GM23248 (cell line): ENCODE measurements at regions not wholly inside any gene's neighbourhood (a gene's known extent, or its start where the extent isn't known, plus 50 kb on each side); places are given as distances from the start of the nearest gene placed in this dataset.

Experiments used
- DNase-seq: peaks from one replicate; pipeline ENCODE4 v3.0.0-alpha.2; 2015
- H2AFZ ChIP-seq: fragments of 200-600 bp; sonication (generic); 2 replicates; pipeline ENCODE4 v1.6.1; 2016; ENCODE audit warnings: antibody characterized with exemption
- H3F3A ChIP-seq: fragments of 200-600 bp; sonication (generic); 2 replicates; pipeline ENCODE4 v1.6.1; 2016; ENCODE audit warnings: mild to moderate bottlenecking, antibody characterized with exemption, mixed run types; ENCODE audit not compliant: insufficient read depth
- H3K27ac ChIP-seq: fragments of 200-600 bp; sonication (generic); 2 replicates; pipeline ENCODE4 v1.5.1; 2016; ENCODE audit warnings: mild to moderate bottlenecking
- H3K27me3 ChIP-seq: fragments of 200-600 bp; sonication (generic); replicated peaks from 2 replicates; pipeline ENCODE4 v1.6.1; 2016; ENCODE audit warnings: mild to moderate bottlenecking; ENCODE audit not compliant: insufficient read depth
- H3K36me3 ChIP-seq: fragments of 200-600 bp; sonication (generic); 2 replicates; pipeline ENCODE4 v1.6.1; 2016; ENCODE audit warnings: low read depth, mild to moderate bottlenecking
- H3K4me1 ChIP-seq: fragments of 200-600 bp; sonication (generic); 2 replicates; pipeline ENCODE4 v1.6.1; 2016; ENCODE audit warnings: mild to moderate bottlenecking; ENCODE audit not compliant: insufficient read depth
- H3K4me2 ChIP-seq: fragments of 200-600 bp; sonication (generic); one replicate; pipeline ENCODE4 v1.6.1; 2016; ENCODE audit warnings: mild to moderate bottlenecking; ENCODE audit not compliant: unreplicated experiment
- H3K4me3 ChIP-seq: fragments of 200-600 bp; sonication (generic); 2 replicates; pipeline ENCODE4 v1.5.1; 2016; ENCODE audit warnings: mild to moderate bottlenecking
- H3K79me2 ChIP-seq: fragments of 200-600 bp; sonication (generic); 2 replicates; pipeline ENCODE4 v1.6.1; 2016; ENCODE audit warnings: mild to moderate bottlenecking; ENCODE audit not compliant: insufficient read depth
- H3K9ac ChIP-seq: fragments of 200-600 bp; sonication (generic); 2 replicates; pipeline ENCODE4 v1.6.1; 2016; ENCODE audit warnings: mild to moderate bottlenecking
- H3K9me2 ChIP-seq: fragments of 200-600 bp; sonication (generic); 2 replicates; pipeline ENCODE4 v1.6.1; 2016; ENCODE audit warnings: mixed run types, mild to moderate bottlenecking, moderate library complexity; ENCODE audit not compliant: insufficient read depth
- H3K9me3 ChIP-seq: fragments of 200-600 bp; sonication (generic); one replicate; pipeline ENCODE4 v1.6.1; 2017; ENCODE audit warnings: low read depth
- H4K20me1 ChIP-seq: fragments of 200-600 bp; sonication (generic); 2 replicates; pipeline ENCODE4 v1.6.0; 2016; ENCODE audit not compliant: insufficient read depth
- EZH2 ChIP-seq: fragments of 200-600 bp; sonication (generic); IDR thresholded peaks from 2 replicates; pipeline ENCODE4 v1.6.1; 2018; ENCODE audit warnings: antibody characterized with exemption, mild to moderate bottlenecking; ENCODE audit not compliant: insufficient read depth, poor library complexity, severe bottlenecking
- EZH2phosphoT487 ChIP-seq: fragments of 200-600 bp; sonication (generic); IDR thresholded peaks from 2 replicates; pipeline ENCODE4 v1.6.1; 2018; ENCODE audit warnings: antibody characterized with exemption, moderate library complexity, mild to moderate bottlenecking, low read depth; ENCODE audit not compliant: insufficient read depth
- WGBS, 2 experiments: methylation state at CpG; one replicate each; pipeline ENCODE4 v1.1.6; 2015 to 2017; ENCODE audit warnings: low lambda C conversion rate in 2 of 2, low coverage in 1 of 2; ENCODE audit errors: missing lambda C conversion rate in 2 of 2; 5-methylcytosine and 5-hydroxymethylcytosine counted together
- in situ Hi-C: fragments of 300-500 bp; cut with MboI; formaldehyde crosslinking; loops from 2 replicates; pipeline ENCODE4 v1.15.0; 2020

DNA sequence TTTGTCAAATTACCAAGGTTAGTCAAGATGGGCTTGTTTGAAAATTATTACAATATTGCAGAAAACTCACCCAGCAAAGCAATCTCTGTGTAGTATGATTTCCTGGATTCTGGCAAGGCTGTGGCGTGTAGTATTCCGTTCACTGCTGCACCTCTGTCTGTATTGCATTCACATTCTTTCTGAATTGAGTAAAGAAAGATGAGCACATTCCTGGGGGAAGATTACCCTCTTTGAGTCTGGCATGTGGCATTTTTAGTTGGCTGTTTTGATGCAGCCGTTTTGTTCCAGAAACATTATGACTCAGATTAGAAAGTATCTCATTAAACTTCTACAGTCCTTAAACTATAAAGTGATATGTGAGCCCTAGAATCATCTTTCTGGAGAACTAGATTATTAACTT, 197.7 kb downstream of the TENT4A start:
- H2AFZ ChIP-seq: no peak overlapping the region
- in situ Hi-C loops: no loop called here

DNA sequence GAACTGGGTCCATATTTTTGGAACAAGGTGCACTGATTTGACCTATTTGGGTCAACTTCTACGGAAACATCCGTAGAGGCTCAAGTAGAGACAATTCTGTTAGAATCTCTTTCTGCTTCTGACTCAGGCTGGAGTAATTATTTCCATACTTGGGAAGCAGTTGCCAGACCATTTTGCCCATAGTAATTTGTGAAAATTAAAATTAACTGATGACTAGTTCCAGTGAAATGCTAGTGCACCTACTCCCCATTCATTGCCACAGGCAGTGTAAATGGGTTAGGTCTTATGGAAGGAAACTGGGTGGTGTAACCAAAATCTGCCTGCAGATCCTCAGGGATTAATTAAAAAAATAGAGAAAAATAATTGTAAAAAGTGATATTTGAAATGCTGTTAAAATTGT, 201.1 kb downstream of the TENT4A start:
- WGBS, 2 experiments: 5 to 17% methylated on average over 2 of the region's 2 CpGs
- no peaks in the 10 kb centered on the region for H3K79me2 ChIP-seq
- no peaks in the 10 kb centered on the region for H3K9me2 ChIP-seq
- no peaks in the 10 kb centered on the region for H3K9me3 ChIP-seq
- TF ChIP-seq EZH2 (no peak), EZH2phosphoT487 (no peak)
- H3K27ac ChIP-seq: no peak overlapping the region
- peaks cover 20% of the 10 kb centered on the region for H3K4me1 ChIP-seq
- peak; percentile 44 for DNase-seq
- no peak overlapping the region for H3K9ac ChIP-seq
- in situ Hi-C loops: no loop called here
- no peak overlapping the region for H3K4me2 ChIP-seq
- no peaks in the 10 kb centered on the region for H4K20me1 ChIP-seq
- H3K36me3 ChIP-seq: no peaks in the 10 kb centered on the region
- H3K27me3 ChIP-seq: no peaks in the 10 kb centered on the region
- no peak overlapping the region for H2AFZ ChIP-seq
- H3K4me3 ChIP-seq: no peak overlapping the region
- H3F3A ChIP-seq: peaks cover 5% of the 10 kb centered on the region; the same call in 1 of the 2 replicates

More for the DNA sequence above, 197.7 kb downstream of the TENT4A start:
- DNase-seq: peak; percentile 65
- Histone ChIP-seq H4K20me1 (no peaks in the 10 kb centered on the region), H3K36me3 (no peaks in the 10 kb centered on the region), H3K4me2 (peak overlapping the region; percentile 28), H3F3A (peaks cover 5% of the 10 kb centered on the region; the same call in 1 of the 2 replicates), H3K9ac (no peak overlapping the region), H3K9me2 (no peaks in the 10 kb centered on the region), H3K27me3 (no peaks in the 10 kb centered on the region), H3K79me2 (no peaks in the 10 kb centered on the region), H3K4me3 (no peak overlapping the region), H3K4me1 (peaks cover 20% of the 10 kb centered on the region), H3K27ac (peak overlapping the region; percentile 3; the same call in 1 of the 2 replicates), H3K9me3 (no peaks in the 10 kb centered on the region)
- WGBS, 2 experiments: 0 to 1% methylated on average over 3 of the region's 3 CpGs
- no peak for TF ChIP-seq EZH2phosphoT487
- TF ChIP-seq EZH2: no peak

DNA sequence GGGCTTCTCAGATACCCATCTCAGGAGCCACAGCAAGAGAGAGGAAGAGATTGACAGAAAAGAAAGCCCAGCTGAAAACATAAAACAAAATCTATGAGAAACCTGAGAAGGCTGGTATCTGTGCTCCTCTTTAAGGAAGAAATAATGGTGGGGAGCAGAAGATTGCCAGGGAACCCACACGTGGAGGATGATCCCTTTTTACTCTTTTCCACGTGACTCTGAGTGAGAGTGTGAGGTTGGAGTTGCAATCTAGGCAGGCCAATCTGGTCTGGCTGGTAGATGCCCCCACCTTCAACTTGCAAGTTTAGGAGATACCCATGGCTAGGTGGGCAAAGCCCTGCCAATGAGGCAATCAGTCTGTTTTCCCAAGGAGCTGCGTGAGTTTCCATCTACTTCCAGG, 202.3 kb downstream of the TENT4A start:
- no peaks in the 10 kb centered on the region for H4K20me1 ChIP-seq
- no peaks in the 10 kb centered on the region for H3K9me3 ChIP-seq
- in situ Hi-C loops: no loop called here
- H3K4me3 ChIP-seq: no peak overlapping the region
- no peaks in the 10 kb centered on the region for H3K9me2 ChIP-seq
- no peak for DNase-seq
- no peak overlapping the region for H3K4me2 ChIP-seq
- H3K27ac ChIP-seq: no peak overlapping the region
- H3K9ac ChIP-seq: no peak overlapping the region
- H3K36me3 ChIP-seq: no peaks in the 10 kb centered on the region
- no peak overlapping the region for H2AFZ ChIP-seq
- 40 to 51% methylated on average over 3 of the region's 3 CpGs for WGBS, 2 experiments
- no peaks in the 10 kb centered on the region for H3K79me2 ChIP-seq
- H3K27me3 ChIP-seq: no peaks in the 10 kb centered on the region
- peaks cover 3% of the 10 kb centered on the region; the same call in 1 of the 2 replicates for H3F3A ChIP-seq
- no peak for TF ChIP-seq EZH2
- TF ChIP-seq EZH2phosphoT487: no peak
- H3K4me1 ChIP-seq: peaks cover 16% of the 10 kb centered on the region

DNA sequence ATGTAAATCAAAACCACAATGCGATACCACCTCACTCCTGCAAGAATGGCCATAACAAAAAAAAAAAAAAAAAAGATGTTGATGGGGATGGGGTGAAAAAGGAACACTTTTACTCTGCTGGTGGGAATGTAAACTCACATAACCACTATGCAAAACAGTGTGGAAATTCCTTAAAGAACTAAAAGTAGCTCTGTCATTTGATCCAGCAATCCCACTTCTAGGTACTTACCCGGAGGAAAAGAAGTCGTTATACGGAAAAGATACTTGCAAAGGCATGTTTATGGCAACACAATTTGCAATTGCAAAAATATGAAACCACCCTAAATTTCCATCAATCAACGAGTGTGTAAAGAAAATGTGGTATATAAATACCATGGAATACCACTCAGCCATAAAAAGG, 205.0 kb downstream of the TENT4A start:
- no peaks in the 10 kb centered on the region for H3K27me3 ChIP-seq
- H3K4me3 ChIP-seq: no peak overlapping the region
- H3K4me2 ChIP-seq: no peak overlapping the region
- H2AFZ ChIP-seq: no peak overlapping the region
- in situ Hi-C loops: no loop called here
- no peak overlapping the region for H3K27ac ChIP-seq
- H3K36me3 ChIP-seq: no peaks in the 10 kb centered on the region
- no peaks in the 10 kb centered on the region for H3K79me2 ChIP-seq
- WGBS, 2 experiments: 73 to 80% methylated on average over 5 of the region's 5 CpGs
- no peaks in the 10 kb centered on the region for H3F3A ChIP-seq
- H4K20me1 ChIP-seq: no peaks in the 10 kb centered on the region
- no peak for DNase-seq
- no peaks in the 10 kb centered on the region for H3K9me3 ChIP-seq
- peaks cover 4% of the 10 kb centered on the region; the same call in 1 of the 2 replicates for H3K4me1 ChIP-seq
- no peak overlapping the region for H3K9ac ChIP-seq
- no peaks in the 10 kb centered on the region for H3K9me2 ChIP-seq
- TF ChIP-seq EZH2phosphoT487: no peak
- TF ChIP-seq EZH2: no peak

DNA sequence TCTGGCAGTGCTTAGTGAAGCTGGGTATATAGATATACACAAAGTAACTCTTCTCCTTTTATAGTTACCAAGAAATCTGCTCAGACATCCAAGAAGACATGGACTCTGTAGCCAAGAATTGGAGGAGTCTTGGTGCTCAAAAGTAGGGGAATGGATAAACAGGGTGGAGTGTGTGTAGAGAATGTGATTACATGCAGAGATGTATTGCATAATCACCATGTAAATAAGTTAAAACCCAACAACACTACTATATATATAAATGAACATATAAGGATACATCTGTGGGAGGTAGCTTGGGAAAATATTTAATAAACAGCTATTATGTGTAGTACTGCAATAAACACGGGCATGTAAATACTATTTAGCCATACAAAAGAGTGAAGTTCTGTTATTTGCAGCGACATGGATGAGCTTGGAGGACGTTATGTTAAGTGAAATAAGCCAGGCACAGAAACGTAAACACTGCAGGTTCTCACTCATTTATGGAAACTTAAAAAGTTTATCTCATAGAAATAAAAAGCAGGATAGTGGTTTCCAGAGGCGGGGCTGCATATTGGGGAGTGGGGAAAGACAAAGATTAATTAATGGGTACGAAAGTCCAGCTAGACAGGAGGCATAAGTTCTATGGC, 207.5 kb downstream of the TENT4A start:
- H4K20me1 ChIP-seq: no peaks in the 10 kb centered on the region
- no peak overlapping the region for H3K4me3 ChIP-seq
- H2AFZ ChIP-seq: no peak overlapping the region
- DNase-seq: no peak
- no peak overlapping the region for H3K4me2 ChIP-seq
- no peaks in the 10 kb centered on the region for H3K4me1 ChIP-seq
- no peak for TF ChIP-seq EZH2phosphoT487
- TF ChIP-seq EZH2: no peak
- H3K79me2 ChIP-seq: no peaks in the 10 kb centered on the region
- no peak overlapping the region for H3K9ac ChIP-seq
- H3K27ac ChIP-seq: no peak overlapping the region
- no peaks in the 10 kb centered on the region for H3K27me3 ChIP-seq
- in situ Hi-C loops: no loop called here
- H3K9me2 ChIP-seq: no peaks in the 10 kb centered on the region
- no peaks in the 10 kb centered on the region for H3F3A ChIP-seq
- H3K36me3 ChIP-seq: no peaks in the 10 kb centered on the region
- 35 to 38% methylated on average over 6 of the region's 6 CpGs for WGBS, 2 experiments
- H3K9me3 ChIP-seq: no peaks in the 10 kb centered on the region
